Duodenal mucosa (tissue), 2 donors: ENCODE measurements at regions not wholly inside any gene's neighbourhood (a gene's known extent, or its start where the extent isn't known, plus 50 kb on each side); places are given as distances from the start of the nearest gene placed in this dataset.
"Not testable (repeated sequence)": the region's sequence is repeated elsewhere in the genome, so short reads cannot be mapped to it uniquely, and the experiment has no call there.

Experiments
- H3K27ac ChIP-seq: one replicate; pipeline ENCODE4 v1.7.0; 2013; ENCODE audit warnings: low read depth, low read length
- H3K27me3 ChIP-seq, 2 donors: one replicate each; pipeline ENCODE4 v1.7.0; 2013; ENCODE audit warnings: low read length in 2 of 2, control low read depth in 1 of 2; ENCODE audit not compliant: insufficient read depth in 2 of 2, control insufficient read depth in 1 of 2
- H3K36me3 ChIP-seq, 2 donors: one replicate each; pipeline ENCODE4 v1.7.0; 2013; ENCODE audit warnings: low read length in 2 of 2, control low read depth in 1 of 2; ENCODE audit not compliant: insufficient read depth in 2 of 2, control insufficient read depth in 1 of 2
- H3K4me1 ChIP-seq, 2 donors: one replicate each; pipeline ENCODE4 v1.7.0; 2013; ENCODE audit warnings: low read length in 2 of 2, control low read depth in 1 of 2; ENCODE audit not compliant: insufficient read depth in 2 of 2, control insufficient read depth in 1 of 2
- H3K4me3 ChIP-seq, 2 donors: one replicate each; pipeline ENCODE4 v1.7.0; 2013; ENCODE audit warnings: low read length in 2 of 2, low read depth in 1 of 2
- H3K9ac ChIP-seq, 2 donors: one replicate each; pipeline ENCODE4 v1.7.0; 2013; ENCODE audit warnings: low read length in 2 of 2, low read depth in 1 of 2
- H3K9me3 ChIP-seq, 2 donors: one replicate each; pipeline ENCODE4 v1.7.0; 2013; ENCODE audit warnings: low read length in 2 of 2, control low read depth in 1 of 2; ENCODE audit not compliant: control insufficient read depth in 1 of 2

DNA sequence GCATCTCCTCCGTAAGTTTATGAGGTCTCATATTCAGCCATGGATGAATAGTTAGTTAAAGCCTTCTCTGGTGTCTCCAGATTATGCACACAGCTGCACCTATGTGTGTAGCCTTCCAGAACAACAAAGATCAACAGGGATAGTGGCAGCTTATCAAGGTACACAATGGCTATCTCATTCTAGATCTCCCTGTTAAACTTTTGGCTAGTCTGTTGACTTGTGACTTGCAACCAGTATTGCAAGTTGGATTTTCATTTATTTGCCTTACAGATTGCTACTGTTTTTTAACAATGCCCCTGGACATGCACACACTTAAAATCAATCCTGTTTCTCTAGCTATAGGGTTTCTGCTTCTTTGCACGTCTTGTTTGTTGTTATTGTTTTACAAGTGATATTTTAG lies 363.2 kb downstream of the OMA1 start:
- no peak overlapping the region for H3K9ac ChIP-seq
- no peaks in the 10 kb centered on the region for H3K9me3 ChIP-seq
- H3K27me3 ChIP-seq = no peaks in the 10 kb centered on the region
- no peaks in the 10 kb centered on the region for H3K4me1 ChIP-seq
- H3K4me3 ChIP-seq = no peak overlapping the region
- no peak overlapping the region for H3K27ac ChIP-seq
- H3K36me3 ChIP-seq = no peaks in the 10 kb centered on the region

DNA sequence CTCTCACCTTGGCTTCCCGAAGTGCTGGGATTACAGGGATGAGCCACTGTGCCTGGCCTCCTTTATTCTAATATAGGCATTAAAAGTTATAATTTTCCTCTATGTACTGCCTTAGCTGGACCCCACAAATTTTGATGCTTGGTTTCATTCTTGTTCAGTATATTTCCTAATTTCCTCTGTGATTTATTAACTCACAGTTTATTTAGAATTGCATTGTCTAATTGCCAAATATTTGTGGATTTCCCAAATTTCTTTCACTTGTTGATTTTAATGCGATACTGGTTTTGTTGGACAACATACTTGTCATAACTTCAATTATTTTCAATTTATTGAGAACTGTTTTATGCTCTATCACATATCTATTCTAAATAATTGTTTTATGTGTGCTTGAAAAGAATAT lies 366.0 kb downstream of the OMA1 start:
- no peaks in the 10 kb centered on the region for H3K36me3 ChIP-seq
- no peaks in the 10 kb centered on the region for H3K9me3 ChIP-seq
- H3K4me1 ChIP-seq = no peaks in the 10 kb centered on the region
- no peak overlapping the region for H3K9ac ChIP-seq
- no peak overlapping the region for H3K27ac ChIP-seq
- no peak overlapping the region for H3K4me3 ChIP-seq
- no peaks in the 10 kb centered on the region for H3K27me3 ChIP-seq

DNA sequence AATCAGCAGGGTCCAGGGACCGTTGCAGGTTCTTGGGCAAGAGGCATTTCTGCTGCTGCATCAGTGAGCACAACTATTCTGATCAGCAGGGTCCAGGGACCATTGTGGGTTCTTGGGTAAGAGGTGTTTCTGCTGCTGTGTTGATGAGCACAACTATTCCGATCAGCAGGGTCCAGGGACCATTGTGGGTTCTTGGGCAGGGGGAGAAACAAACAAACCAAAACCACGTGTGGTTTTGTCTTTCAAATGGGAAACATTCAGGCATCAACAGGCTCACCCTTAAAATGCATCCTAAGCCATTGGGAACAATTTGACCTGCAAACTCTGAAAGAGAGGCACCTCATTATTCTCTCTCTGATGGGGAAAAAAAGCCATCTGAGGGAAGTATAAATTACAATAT lies 377.4 kb downstream of the OMA1 start:
- not testable (repeated sequence) for H3K4me3 ChIP-seq, H3K4me1 ChIP-seq, H3K27ac ChIP-seq, H3K9me3 ChIP-seq, H3K36me3 ChIP-seq, H3K9ac ChIP-seq, H3K27me3 ChIP-seq

DNA sequence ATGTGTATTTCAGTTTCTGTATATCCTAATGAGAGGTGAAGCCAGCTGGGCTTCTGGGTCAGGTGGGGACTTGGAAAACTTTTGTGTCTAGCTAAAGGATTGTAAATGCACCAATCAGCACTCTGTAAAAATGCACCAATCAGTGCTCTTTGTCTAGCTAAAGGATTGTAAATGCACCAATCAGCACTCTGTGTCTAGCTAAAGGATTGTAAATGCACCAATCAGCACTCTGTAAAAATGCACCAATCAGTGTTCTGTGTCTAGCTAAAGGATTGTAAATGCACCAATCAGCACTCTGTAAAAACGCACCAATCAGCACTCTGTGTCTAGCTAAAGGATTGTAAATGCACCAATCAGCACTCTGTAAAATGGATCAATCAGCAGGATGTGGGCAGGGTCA lies 379.4 kb downstream of the OMA1 start:
- H3K9me3 ChIP-seq, H3K27me3 ChIP-seq, H3K4me1 ChIP-seq, H3K36me3 ChIP-seq, H3K9ac ChIP-seq, H3K4me3 ChIP-seq, H3K27ac ChIP-seq: not testable (repeated sequence)

GRCh38 chr1:58166417-58166816 lies 380.1 kb downstream of the OMA1 start:
- Histone ChIP-seq H3K27me3 (no peaks in the 10 kb centered on the region), H3K4me3 (no peak overlapping the region), H3K9ac (no peak overlapping the region), H3K4me1 (no peaks in the 10 kb centered on the region), H3K9me3 (no peaks in the 10 kb centered on the region), H3K27ac (no peak overlapping the region), H3K36me3 (no peaks in the 10 kb centered on the region)

DNA sequence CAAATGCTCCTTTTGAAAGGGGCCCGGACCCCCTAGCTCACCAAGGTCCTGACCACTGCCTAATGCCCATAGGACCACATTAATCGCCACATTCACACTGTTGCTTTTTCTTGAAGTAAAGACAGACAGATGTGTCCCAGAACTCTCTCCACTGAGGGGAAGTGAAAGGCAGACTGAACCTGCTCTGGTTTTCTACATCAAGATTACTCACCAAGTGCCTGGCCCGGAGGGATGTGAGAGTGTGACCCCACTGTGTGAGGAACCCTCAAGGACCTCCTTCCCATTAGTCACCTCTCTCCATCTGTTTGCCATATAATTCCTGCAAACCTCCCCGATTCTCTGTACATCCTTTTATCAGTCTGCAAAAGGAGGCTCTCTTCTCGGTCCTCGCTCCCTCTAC lies 381.5 kb downstream of the OMA1 start:
- no peak overlapping the region for H3K9ac ChIP-seq
- H3K4me1 ChIP-seq = no peaks in the 10 kb centered on the region
- H3K9me3 ChIP-seq = no peaks in the 10 kb centered on the region
- no peaks in the 10 kb centered on the region for H3K27me3 ChIP-seq
- no peak overlapping the region for H3K4me3 ChIP-seq
- H3K36me3 ChIP-seq = no peaks in the 10 kb centered on the region
- no peak overlapping the region for H3K27ac ChIP-seq

- H3K27me3 ChIP-seq = no peaks in the 10 kb centered on the region
- no peak overlapping the region for H3K4me3 ChIP-seq
- no peak overlapping the region for H3K9ac ChIP-seq
- H3K27ac ChIP-seq = no peak overlapping the region
- no peaks in the 10 kb centered on the region for H3K9me3 ChIP-seq
- no peaks in the 10 kb centered on the region for H3K4me1 ChIP-seq
- no peaks in the 10 kb centered on the region for H3K36me3 ChIP-seq
Measured at GRCh38 chr1:58162952-58163550, 383.5 kb downstream of the OMA1 start.

- H3K4me1 ChIP-seq = no peaks in the 10 kb centered on the region
- no peak overlapping the region for H3K4me3 ChIP-seq
- no peaks in the 10 kb centered on the region for H3K27me3 ChIP-seq
- H3K9ac ChIP-seq = no peak overlapping the region
- no peak overlapping the region for H3K27ac ChIP-seq
- no peaks in the 10 kb centered on the region for H3K9me3 ChIP-seq
- no peaks in the 10 kb centered on the region for H3K36me3 ChIP-seq
Measured at GRCh38 chr1:58159434-58159830, 387.1 kb downstream of the OMA1 start.

DNA sequence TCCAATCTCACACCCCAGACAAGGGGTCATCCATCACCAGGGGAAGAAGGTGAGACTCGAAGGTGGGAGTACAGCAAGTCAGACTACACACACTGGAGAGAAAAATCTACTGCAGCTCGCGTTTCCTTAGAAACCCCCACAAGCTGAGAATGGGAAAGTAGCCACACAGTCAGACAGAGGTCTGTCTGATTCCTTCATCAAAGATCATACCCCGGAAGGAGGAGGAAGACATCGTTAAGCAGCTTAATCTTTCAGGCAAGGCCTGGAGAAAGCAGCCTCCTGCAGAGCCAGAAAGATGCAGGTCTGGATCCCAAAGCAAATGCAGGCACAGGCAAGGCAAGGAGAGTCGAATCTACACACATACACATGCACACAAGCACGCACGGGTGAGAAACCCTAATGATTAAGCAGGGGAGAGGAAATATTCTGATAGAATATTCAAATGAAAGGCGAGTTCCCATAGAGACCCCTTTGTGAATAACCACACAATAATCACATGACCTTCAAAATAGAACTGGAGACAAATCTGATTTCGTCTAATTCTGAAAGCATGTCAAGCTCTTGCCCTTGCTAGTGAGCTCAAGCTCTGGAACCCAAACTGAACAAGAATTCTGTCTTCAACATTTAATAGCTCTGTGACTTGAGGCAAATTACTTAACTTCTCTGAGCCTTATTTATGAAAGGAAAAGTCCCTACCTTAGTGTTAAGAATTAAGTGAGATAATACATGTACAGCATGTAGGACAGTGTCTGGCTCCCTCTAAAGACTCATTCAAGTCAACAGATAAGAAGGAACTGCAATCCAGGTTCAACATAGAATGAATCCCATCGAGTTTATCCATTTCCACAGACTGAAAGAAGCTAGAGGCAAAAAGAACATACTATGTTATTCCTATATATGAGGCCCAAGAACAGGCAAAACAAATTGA lies 387.8 kb downstream of the OMA1 start:
- no peaks in the 10 kb centered on the region for H3K9me3 ChIP-seq
- no peak overlapping the region for H3K9ac ChIP-seq
- H3K36me3 ChIP-seq = no peaks in the 10 kb centered on the region
- H3K4me1 ChIP-seq = no peaks in the 10 kb centered on the region
- no peaks in the 10 kb centered on the region for H3K27me3 ChIP-seq
- H3K4me3 ChIP-seq = no peak overlapping the region
- no peak overlapping the region for H3K27ac ChIP-seq

GRCh38 chr1:58158016-58158415 lies 388.5 kb downstream of the OMA1 start:
- Histone ChIP-seq H3K27ac (no peak overlapping the region), H3K4me1 (no peaks in the 10 kb centered on the region), H3K36me3 (no peaks in the 10 kb centered on the region), H3K9me3 (no peaks in the 10 kb centered on the region), H3K4me3 (no peak overlapping the region), H3K27me3 (no peaks in the 10 kb centered on the region), H3K9ac (no peak overlapping the region)
